OCI-LY3 (cell line): ENCODE measurements at regions not wholly inside any gene's neighbourhood (a gene's known extent, or its start where the extent isn't known, plus 50 kb on each side); places are given as distances from the start of the nearest gene placed in this dataset.

Source experiments
- CTCF ChIP-seq: fragments of 200-600, 300-600 bp; sonication (generic); IDR thresholded peaks from 2 replicates; pipeline ENCODE4 v1.5.1; 2014; ENCODE audit warnings: antibody characterized with exemption, low read length, low read depth
- EZH2phosphoT487 ChIP-seq: fragments of 200-600 bp; shearing (Covaris generic); IDR thresholded peaks from 2 replicates; pipeline ENCODE4 v1.6.1; 2018; ENCODE audit warnings: antibody characterized with exemption, mixed run types, low read depth

- TF ChIP-seq CTCF (no peak), EZH2phosphoT487 (no peak)
These were observed 63.5 kb upstream of the L3MBTL3 start for GRCh38 chr6:129954749-129955431.
